Uterus (tissue), 2 donors: ENCODE measurements at regions not wholly inside any gene's neighbourhood (a gene's known extent, or its start where the extent isn't known, plus 50 kb on each side); places are given as distances from the start of the nearest gene placed in this dataset.

Experiments
- POLR2A ChIP-seq, 2 donors: fragments of 450-650 bp; IDR thresholded peaks; one replicate each; pipeline ENCODE4 v1.6.1; 2016; ENCODE audit warnings: antibody characterized with exemption in 2 of 2, mild to moderate bottlenecking in 1 of 2, moderate library complexity in 1 of 2
- TF ChIP-seq, protein P1 (sequence below), 4 experiments: fragments of 200-600 bp in 2 of 4; fragments of 450-650 bp in 2 of 4; sonication (generic) in 2 of 4; IDR thresholded peaks; one replicate each; pipeline ENCODE4 v1.5.1; 2016 to 2019; ENCODE audit warnings: antibody characterized with exemption in 4 of 4, mild to moderate bottlenecking in 2 of 4, moderate library complexity in 1 of 4

DNA sequence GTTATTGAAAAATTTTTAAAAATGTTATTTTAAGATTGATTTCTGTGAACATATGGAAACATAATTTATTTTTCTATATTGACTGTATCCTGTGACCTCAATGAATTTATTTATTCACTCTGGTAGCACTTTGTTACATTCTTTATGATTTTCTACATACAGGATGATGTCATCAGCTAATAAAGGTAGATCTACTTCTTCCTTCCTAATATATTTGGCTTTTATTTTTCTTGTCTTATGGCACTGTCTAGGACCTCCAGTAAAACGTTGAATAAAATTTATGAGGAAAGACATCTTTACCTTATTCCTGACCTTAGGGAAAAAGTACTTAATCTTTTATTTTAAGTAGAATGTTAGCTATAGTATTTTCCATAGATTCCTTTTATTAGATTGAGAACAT is 78.8 kb upstream of the MAF start:
- TF ChIP-seq, protein P1, sequence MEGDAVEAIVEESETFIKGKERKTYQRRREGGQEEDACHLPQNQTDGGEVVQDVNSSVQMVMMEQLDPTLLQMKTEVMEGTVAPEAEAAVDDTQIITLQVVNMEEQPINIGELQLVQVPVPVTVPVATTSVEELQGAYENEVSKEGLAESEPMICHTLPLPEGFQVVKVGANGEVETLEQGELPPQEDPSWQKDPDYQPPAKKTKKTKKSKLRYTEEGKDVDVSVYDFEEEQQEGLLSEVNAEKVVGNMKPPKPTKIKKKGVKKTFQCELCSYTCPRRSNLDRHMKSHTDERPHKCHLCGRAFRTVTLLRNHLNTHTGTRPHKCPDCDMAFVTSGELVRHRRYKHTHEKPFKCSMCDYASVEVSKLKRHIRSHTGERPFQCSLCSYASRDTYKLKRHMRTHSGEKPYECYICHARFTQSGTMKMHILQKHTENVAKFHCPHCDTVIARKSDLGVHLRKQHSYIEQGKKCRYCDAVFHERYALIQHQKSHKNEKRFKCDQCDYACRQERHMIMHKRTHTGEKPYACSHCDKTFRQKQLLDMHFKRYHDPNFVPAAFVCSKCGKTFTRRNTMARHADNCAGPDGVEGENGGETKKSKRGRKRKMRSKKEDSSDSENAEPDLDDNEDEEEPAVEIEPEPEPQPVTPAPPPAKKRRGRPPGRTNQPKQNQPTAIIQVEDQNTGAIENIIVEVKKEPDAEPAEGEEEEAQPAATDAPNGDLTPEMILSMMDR (IDR thresholded peaks at IDR 0.05): no peak
- no peak for TF ChIP-seq POLR2A (IDR thresholded peaks at IDR 0.05)
